ENCODE measurements at regions not wholly inside any gene's neighbourhood (a gene's known extent, or its start where the extent isn't known, plus 50 kb on each side); places are given as distances from the start of the nearest gene placed in this dataset.
A peak's percentile ranks its signal among the peaks of the same experiment; 100 is the strongest.

GRCh38 chr5:12354686-12355085 lies 450.4 kb upstream of the CTNND2 start (continued):
- TF ChIP-seq, protein P1, sequence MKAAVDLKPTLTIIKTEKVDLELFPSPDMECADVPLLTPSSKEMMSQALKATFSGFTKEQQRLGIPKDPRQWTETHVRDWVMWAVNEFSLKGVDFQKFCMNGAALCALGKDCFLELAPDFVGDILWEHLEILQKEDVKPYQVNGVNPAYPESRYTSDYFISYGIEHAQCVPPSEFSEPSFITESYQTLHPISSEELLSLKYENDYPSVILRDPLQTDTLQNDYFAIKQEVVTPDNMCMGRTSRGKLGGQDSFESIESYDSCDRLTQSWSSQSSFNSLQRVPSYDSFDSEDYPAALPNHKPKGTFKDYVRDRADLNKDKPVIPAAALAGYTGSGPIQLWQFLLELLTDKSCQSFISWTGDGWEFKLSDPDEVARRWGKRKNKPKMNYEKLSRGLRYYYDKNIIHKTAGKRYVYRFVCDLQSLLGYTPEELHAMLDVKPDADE (IDR thresholded peaks at IDR 0.05): no peak
- TF ChIP-seq, protein P2, sequence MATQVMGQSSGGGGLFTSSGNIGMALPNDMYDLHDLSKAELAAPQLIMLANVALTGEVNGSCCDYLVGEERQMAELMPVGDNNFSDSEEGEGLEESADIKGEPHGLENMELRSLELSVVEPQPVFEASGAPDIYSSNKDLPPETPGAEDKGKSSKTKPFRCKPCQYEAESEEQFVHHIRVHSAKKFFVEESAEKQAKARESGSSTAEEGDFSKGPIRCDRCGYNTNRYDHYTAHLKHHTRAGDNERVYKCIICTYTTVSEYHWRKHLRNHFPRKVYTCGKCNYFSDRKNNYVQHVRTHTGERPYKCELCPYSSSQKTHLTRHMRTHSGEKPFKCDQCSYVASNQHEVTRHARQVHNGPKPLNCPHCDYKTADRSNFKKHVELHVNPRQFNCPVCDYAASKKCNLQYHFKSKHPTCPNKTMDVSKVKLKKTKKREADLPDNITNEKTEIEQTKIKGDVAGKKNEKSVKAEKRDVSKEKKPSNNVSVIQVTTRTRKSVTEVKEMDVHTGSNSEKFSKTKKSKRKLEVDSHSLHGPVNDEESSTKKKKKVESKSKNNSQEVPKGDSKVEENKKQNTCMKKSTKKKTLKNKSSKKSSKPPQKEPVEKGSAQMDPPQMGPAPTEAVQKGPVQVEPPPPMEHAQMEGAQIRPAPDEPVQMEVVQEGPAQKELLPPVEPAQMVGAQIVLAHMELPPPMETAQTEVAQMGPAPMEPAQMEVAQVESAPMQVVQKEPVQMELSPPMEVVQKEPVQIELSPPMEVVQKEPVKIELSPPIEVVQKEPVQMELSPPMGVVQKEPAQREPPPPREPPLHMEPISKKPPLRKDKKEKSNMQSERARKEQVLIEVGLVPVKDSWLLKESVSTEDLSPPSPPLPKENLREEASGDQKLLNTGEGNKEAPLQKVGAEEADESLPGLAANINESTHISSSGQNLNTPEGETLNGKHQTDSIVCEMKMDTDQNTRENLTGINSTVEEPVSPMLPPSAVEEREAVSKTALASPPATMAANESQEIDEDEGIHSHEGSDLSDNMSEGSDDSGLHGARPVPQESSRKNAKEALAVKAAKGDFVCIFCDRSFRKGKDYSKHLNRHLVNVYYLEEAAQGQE (IDR thresholded peaks at IDR 0.05; ENCODE audit: unreplicated experiment): no peak
- no peak for TF ChIP-seq CREB1 (CRISPR knock-in tag; IDR thresholded peaks at IDR 0.05; ENCODE audit: low read depth)
- no peak for TF ChIP-seq ZNF114 (CRISPR knock-in tag; IDR thresholded peaks at IDR 0.05)
- no peak for TF ChIP-seq ZNF331 (CRISPR knock-in tag; IDR thresholded peaks at IDR 0.05; ENCODE audit: low read depth)
- no peak for TF ChIP-seq STAT1 (IDR thresholded peaks at IDR 0.05; ENCODE audit: unreplicated experiment)
- TF ChIP-seq POLR2AphosphoS5 (IDR thresholded peaks at IDR 0.05; ENCODE audit: low read depth): no peak
- no peak for TF ChIP-seq NANOG (IDR thresholded peaks at IDR 0.05; ENCODE audit: borderline replicate concordance)
- no peak for TF ChIP-seq EZH2phosphoT487 (IDR thresholded peaks at IDR 0.05; ENCODE audit: unreplicated experiment)
- no peak for TF ChIP-seq JUNB (IDR thresholded peaks at IDR 0.05; ENCODE audit: unreplicated experiment)

- H3K27me3 Mint-ChIP-seq (ENCODE audit: insufficient read depth, low read depth, poor library complexity): no peaks in the 10 kb centered on the region
- ATAC-seq (peak; percentile 37; the same call in 2 of the 3 replicates), DNase-seq (ENCODE audit: low spot score) (no peak)
- H3K9me2 ChIP-seq (ENCODE audit: insufficient read depth): peaks cover 6% of the 10 kb centered on the region; the same call in 1 of the 2 replicates
- peak overlapping the region; percentile 59; the same call in 1 of the 2 replicates for H3K27ac Mint-ChIP-seq
- peaks cover 21% of the 10 kb centered on the region for H3K9me3 Mint-ChIP-seq
- H3K36me3 ChIP-seq (ENCODE audit: insufficient read depth): no peaks in the 10 kb centered on the region
- no peak overlapping the region for H3K4me3 ChIP-seq
- no peaks in the 10 kb centered on the region for H3F3A ChIP-seq (replicated peaks; ENCODE audit: low read depth)
- no peak overlapping the region for H3K4me2 ChIP-seq
- H3K36me3 Mint-ChIP-seq (ENCODE audit: low read depth): peaks cover 34% of the 10 kb centered on the region
- H3K79me2 ChIP-seq (replicated peaks; ENCODE audit: insufficient read depth): no peaks in the 10 kb centered on the region
- H3K4me1 Mint-ChIP-seq: peaks cover 8% of the 10 kb centered on the region
- H3K27me3 ChIP-seq (ENCODE audit: insufficient read depth): no peaks in the 10 kb centered on the region
- peak overlapping the region; percentile 79; the same call in 1 of the 2 replicates for H2AFZ ChIP-seq
- no peak overlapping the region for H3K4me3 Mint-ChIP-seq
- 0 out of 2 replicates have a peak overlapping the region, but pooled peaks have one; percentile 39 for H3K27ac ChIP-seq (ENCODE audit: low read depth)
- no peaks in the 10 kb centered on the region for H3K4me1 ChIP-seq (ENCODE audit: insufficient read depth)
- TF ChIP-seq JUNB (IDR thresholded peaks at IDR 0.05; ENCODE audit: unreplicated experiment): no peak
- no peak for TF ChIP-seq ZNF114 (CRISPR knock-in tag; IDR thresholded peaks at IDR 0.05)
- TF ChIP-seq EZH2phosphoT487 (IDR thresholded peaks at IDR 0.05; ENCODE audit: unreplicated experiment): no peak
- no peak for TF ChIP-seq POLR2AphosphoS5 (IDR thresholded peaks at IDR 0.05; ENCODE audit: low read depth)
- TF ChIP-seq, protein P1 (IDR thresholded peaks at IDR 0.05): no peak
- no peak for TF ChIP-seq NANOG (IDR thresholded peaks at IDR 0.05; ENCODE audit: borderline replicate concordance)
- TF ChIP-seq, protein P2 (IDR thresholded peaks at IDR 0.05; ENCODE audit: unreplicated experiment): no peak
- no peak for TF ChIP-seq STAT1 (IDR thresholded peaks at IDR 0.05; ENCODE audit: unreplicated experiment)
- no peaks in the 10 kb centered on the region for H4K20me1 ChIP-seq (replicated peaks; ENCODE audit: insufficient read depth)
These were observed 439.3 kb upstream of the CTNND2 start for GRCh38 chr5:12343558-12343957.

All from GM23338 (cell line).